ENCODE measurements at regions not wholly inside any gene's neighbourhood (a gene's known extent, or its start where the extent isn't known, plus 50 kb on each side); places are given as distances from the start of the nearest gene placed in this dataset.

DNA sequence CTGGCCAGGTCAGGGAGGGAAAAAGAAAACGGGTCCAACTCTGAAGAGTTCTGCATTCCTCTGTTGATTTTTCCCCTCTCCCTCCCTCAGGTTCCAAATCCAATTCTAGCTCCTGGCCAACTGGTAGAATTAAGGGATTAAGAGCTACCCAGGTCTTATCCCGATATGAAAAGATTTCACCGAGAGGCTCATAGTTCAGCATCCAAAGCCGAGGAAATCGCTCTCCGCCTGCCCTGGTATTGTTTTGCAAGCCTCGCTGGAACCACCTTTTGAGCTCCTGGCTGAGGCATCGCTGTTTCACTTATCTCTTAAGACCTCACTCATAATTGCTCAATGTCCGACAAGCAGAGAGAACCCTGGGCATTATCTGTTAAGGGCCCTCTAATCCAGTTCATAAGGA lies 180.4 kb downstream of the URI1 start:
- Histone ChIP-seq H3K36me3 (ENCODE audit: control insufficient read depth in 4 of 4, insufficient read depth in 4 of 4, low read length in 4 of 4) (no peaks in the 10 kb centered on the region), H3K9ac (ENCODE audit: insufficient read depth in 1 of 2, low read length in 2 of 2) (no peak overlapping the region), H3K4me3 (no peak overlapping the region), H3K27ac (ENCODE audit: low read depth in 1 of 2, low read length in 1 of 2) (no peak overlapping the region), H3K4me1 (ENCODE audit: control insufficient read depth in 5 of 5, insufficient read depth in 5 of 5, low read length in 5 of 5) (peaks cover 0 to 9% (median 0%) of the 10 kb centered on the region in 5 donors), H3K9me3 (ENCODE audit: control insufficient read depth in 4 of 4, insufficient read depth in 3 of 4, low read length in 3 of 4) (no peaks in the 10 kb centered on the region), H3K27me3 (ENCODE audit: control insufficient read depth in 3 of 3, insufficient read depth in 3 of 3, low read length in 2 of 3) (peaks cover 0 to 3% (median 0%) of the 10 kb centered on the region in 3 donors)
- WGBS, 2 donors = 66 to 85% methylated on average over 9 of the region's 9 CpGs
- DNase-seq = no peak
- TF ChIP-seq, protein P1, sequence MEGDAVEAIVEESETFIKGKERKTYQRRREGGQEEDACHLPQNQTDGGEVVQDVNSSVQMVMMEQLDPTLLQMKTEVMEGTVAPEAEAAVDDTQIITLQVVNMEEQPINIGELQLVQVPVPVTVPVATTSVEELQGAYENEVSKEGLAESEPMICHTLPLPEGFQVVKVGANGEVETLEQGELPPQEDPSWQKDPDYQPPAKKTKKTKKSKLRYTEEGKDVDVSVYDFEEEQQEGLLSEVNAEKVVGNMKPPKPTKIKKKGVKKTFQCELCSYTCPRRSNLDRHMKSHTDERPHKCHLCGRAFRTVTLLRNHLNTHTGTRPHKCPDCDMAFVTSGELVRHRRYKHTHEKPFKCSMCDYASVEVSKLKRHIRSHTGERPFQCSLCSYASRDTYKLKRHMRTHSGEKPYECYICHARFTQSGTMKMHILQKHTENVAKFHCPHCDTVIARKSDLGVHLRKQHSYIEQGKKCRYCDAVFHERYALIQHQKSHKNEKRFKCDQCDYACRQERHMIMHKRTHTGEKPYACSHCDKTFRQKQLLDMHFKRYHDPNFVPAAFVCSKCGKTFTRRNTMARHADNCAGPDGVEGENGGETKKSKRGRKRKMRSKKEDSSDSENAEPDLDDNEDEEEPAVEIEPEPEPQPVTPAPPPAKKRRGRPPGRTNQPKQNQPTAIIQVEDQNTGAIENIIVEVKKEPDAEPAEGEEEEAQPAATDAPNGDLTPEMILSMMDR (IDR thresholded peaks at IDR 0.05; ENCODE audit: control extremely low read depth, extremely low read depth) = no peak
- no peak for ATAC-seq (ENCODE audit: insufficient read depth, low FRiP score)

DNA sequence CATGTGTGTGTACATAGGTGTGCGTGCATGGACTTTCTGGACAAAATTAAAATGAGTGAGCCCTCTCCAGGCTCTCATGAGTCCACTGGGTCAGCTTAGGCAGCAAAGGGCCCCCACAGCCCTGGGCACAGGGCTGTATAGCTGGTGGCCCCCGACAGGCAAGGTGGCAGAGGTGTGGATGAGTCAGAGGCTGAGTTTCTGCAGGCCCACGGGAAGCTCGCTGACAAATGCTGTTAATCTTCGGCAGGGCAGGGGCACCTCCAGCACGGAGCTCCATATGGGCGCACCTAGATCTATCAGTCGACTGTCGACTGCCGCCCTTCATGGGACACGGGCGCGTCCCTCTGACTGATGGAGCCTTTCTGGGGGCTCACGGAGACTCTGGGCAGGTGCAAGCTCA lies 181.1 kb downstream of the URI1 start:
- Histone ChIP-seq H3K27me3 (ENCODE audit: control insufficient read depth in 3 of 3, insufficient read depth in 3 of 3, low read length in 2 of 3) (peaks cover 0 to 3% (median 0%) of the 10 kb centered on the region in 3 donors), H3K4me3 (no peak overlapping the region), H3K9me3 (ENCODE audit: control insufficient read depth in 4 of 4, insufficient read depth in 3 of 4, low read length in 3 of 4) (no peaks in the 10 kb centered on the region), H3K36me3 (ENCODE audit: control insufficient read depth in 4 of 4, insufficient read depth in 4 of 4, low read length in 4 of 4) (no peaks in the 10 kb centered on the region), H3K9ac (ENCODE audit: insufficient read depth in 1 of 2, low read length in 2 of 2) (no peak overlapping the region), H3K4me1 (ENCODE audit: control insufficient read depth in 5 of 5, insufficient read depth in 5 of 5, low read length in 5 of 5) (peaks cover 0 to 9% (median 0%) of the 10 kb centered on the region in 5 donors), H3K27ac (ENCODE audit: low read depth in 1 of 2, low read length in 1 of 2) (no peak overlapping the region)
- DNase-seq = no peak
- no peak for ATAC-seq (ENCODE audit: insufficient read depth, low FRiP score)
- TF ChIP-seq, protein P1 (IDR thresholded peaks at IDR 0.05; ENCODE audit: control extremely low read depth, extremely low read depth) = no peak
- 89 to 93% methylated on average over 14 of the region's 14 CpGs for WGBS, 2 donors

DNA sequence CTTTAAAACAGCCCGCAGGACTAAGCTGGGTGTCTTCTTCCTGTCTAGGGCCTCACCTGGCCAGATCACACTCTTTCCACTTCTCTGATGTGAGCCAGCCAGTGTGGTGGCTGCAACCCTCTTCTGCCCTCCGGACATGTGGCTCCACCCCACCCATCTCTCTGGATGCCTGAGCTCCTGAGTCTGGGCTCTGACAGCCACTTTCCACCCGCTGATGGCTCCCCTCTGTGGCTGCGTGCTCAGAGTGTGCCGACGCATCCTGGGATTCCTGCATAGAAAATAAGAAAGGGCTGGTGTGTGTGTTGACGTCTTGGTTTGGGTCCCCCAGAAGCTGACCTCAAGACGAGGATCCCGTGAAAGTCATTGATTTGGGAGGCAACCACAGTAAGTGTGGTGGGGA lies 181.6 kb downstream of the URI1 start:
- H3K36me3 ChIP-seq (ENCODE audit: control insufficient read depth in 4 of 4, insufficient read depth in 4 of 4, low read length in 4 of 4) = no peaks in the 10 kb centered on the region
- H3K4me3 ChIP-seq = no peak overlapping the region
- H3K27ac ChIP-seq (ENCODE audit: low read depth in 1 of 2, low read length in 1 of 2) = no peak overlapping the region
- 63 to 64% methylated on average over 9 of the region's 9 CpGs for WGBS, 2 donors
- peaks cover 0 to 3% (median 0%) of the 10 kb centered on the region in 3 donors for H3K27me3 ChIP-seq (ENCODE audit: control insufficient read depth in 3 of 3, insufficient read depth in 3 of 3, low read length in 2 of 3)
- TF ChIP-seq, protein P1 (IDR thresholded peaks at IDR 0.05; ENCODE audit: control extremely low read depth, extremely low read depth) = no peak
- H3K9me3 ChIP-seq (ENCODE audit: control insufficient read depth in 4 of 4, insufficient read depth in 3 of 4, low read length in 3 of 4) = no peaks in the 10 kb centered on the region
- no peak for ATAC-seq (ENCODE audit: insufficient read depth, low FRiP score)
- H3K4me1 ChIP-seq (ENCODE audit: control insufficient read depth in 5 of 5, insufficient read depth in 5 of 5, low read length in 5 of 5) = peaks cover 0 to 8% (median 0%) of the 10 kb centered on the region in 5 donors
- no peak for DNase-seq
- H3K9ac ChIP-seq (ENCODE audit: insufficient read depth in 1 of 2, low read length in 2 of 2) = no peak overlapping the region

DNA sequence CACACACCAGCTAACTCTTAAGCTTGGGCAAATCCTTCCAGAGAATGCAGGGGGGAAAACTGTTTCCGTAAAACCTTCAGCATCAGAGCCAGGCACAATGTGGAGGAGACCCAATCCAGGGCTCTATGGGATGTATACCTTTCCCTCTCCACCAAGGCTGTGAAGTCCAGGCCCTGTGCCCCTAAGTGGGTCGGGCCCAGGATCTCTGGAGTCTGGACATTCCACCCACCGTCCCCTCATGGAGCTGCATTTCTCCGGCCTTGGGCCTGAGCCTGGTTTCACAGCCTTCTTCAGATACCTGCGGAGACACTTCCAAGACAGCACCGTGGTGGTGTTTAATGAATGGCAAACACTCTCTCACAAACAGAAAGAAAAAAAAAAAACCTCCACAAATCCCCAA lies 186.2 kb downstream of the URI1 start:
- H3K9ac ChIP-seq (ENCODE audit: insufficient read depth in 1 of 2, low read length in 2 of 2) = no peak overlapping the region
- H3K27me3 ChIP-seq (ENCODE audit: control insufficient read depth in 3 of 3, insufficient read depth in 3 of 3, low read length in 2 of 3) = peaks cover 0 to 3% (median 0%) of the 10 kb centered on the region in 3 donors
- 77 to 84% methylated on average over 6 of the region's 6 CpGs for WGBS, 2 donors
- H3K9me3 ChIP-seq (ENCODE audit: control insufficient read depth in 4 of 4, insufficient read depth in 3 of 4, low read length in 3 of 4) = peaks cover 0 to 2% (median 0%) of the 10 kb centered on the region in 4 donors
- H3K27ac ChIP-seq (ENCODE audit: low read depth in 1 of 2, low read length in 1 of 2) = no peak overlapping the region
- ATAC-seq (ENCODE audit: insufficient read depth, low FRiP score) (no peak), DNase-seq (no peak)
- no peak overlapping the region for H3K4me3 ChIP-seq
- H3K4me1 ChIP-seq (ENCODE audit: control insufficient read depth in 5 of 5, insufficient read depth in 5 of 5, low read length in 5 of 5) = no peaks in the 10 kb centered on the region
- no peaks in the 10 kb centered on the region for H3K36me3 ChIP-seq (ENCODE audit: control insufficient read depth in 4 of 4, insufficient read depth in 4 of 4, low read length in 4 of 4)
- TF ChIP-seq, protein P1 (IDR thresholded peaks at IDR 0.05; ENCODE audit: control extremely low read depth, extremely low read depth) = no peak
